ENCODE measurements at regions not wholly inside any gene's neighbourhood (a gene's known extent, or its start where the extent isn't known, plus 50 kb on each side); places are given as distances from the start of the nearest gene placed in this dataset.

GRCh38 chr9:69955536-69956355 lies 87.9 kb upstream of the MAMDC2 start:
- in situ Hi-C loops (cut with MboI; ENCODE audit: low pct_unique_long_range_greater_than_20kb, low sequenced_read_pairs) = no loop called here
- no peak for DNase-seq

- in situ Hi-C loops (cut with MboI; ENCODE audit: low pct_unique_long_range_greater_than_20kb, low sequenced_read_pairs) = no loop called here
Measured at GRCh38 chr9:69961843-69962242, 81.8 kb upstream of the MAMDC2 start.

GRCh38 chr9:69963803-69964202 lies 79.8 kb upstream of the MAMDC2 start:
- DNase-seq = no peak
- in situ Hi-C loops (cut with MboI; ENCODE audit: low pct_unique_long_range_greater_than_20kb, low sequenced_read_pairs) = no loop called here

More at GRCh38 chr9:69961843-69962242, 81.8 kb upstream of the MAMDC2 start:
- DNase-seq = no peak

GRCh38 chr9:69964446-69964845 lies 79.2 kb upstream of the MAMDC2 start:
- no peak for DNase-seq
- in situ Hi-C loops (cut with MboI; ENCODE audit: low pct_unique_long_range_greater_than_20kb, low sequenced_read_pairs) = no loop called here

- no peak for DNase-seq
- in situ Hi-C loops (cut with MboI; ENCODE audit: low pct_unique_long_range_greater_than_20kb, low sequenced_read_pairs) = no loop called here
Measured at GRCh38 chr9:69965416-69966145, 78.1 kb upstream of the MAMDC2 start.

GRCh38 chr9:69967344-69967743 lies 76.3 kb upstream of the MAMDC2 start:
- in situ Hi-C loops (cut with MboI; ENCODE audit: low pct_unique_long_range_greater_than_20kb, low sequenced_read_pairs) = no loop called here
- DNase-seq = no peak

GRCh38 chr9:69970001-69970533 lies 73.6 kb upstream of the MAMDC2 start:
- DNase-seq = no peak
- in situ Hi-C loops (cut with MboI; ENCODE audit: low pct_unique_long_range_greater_than_20kb, low sequenced_read_pairs) = no loop called here

GRCh38 chr9:69971643-69972449 lies 71.8 kb upstream of the MAMDC2 start:
- in situ Hi-C loops (cut with MboI; ENCODE audit: low pct_unique_long_range_greater_than_20kb, low sequenced_read_pairs) = no loop called here
- DNase-seq = peak; percentile 49

GRCh38 chr9:69975681-69976080 lies 68.0 kb upstream of the MAMDC2 start:
- no peak for DNase-seq
- in situ Hi-C loops (cut with MboI; ENCODE audit: low pct_unique_long_range_greater_than_20kb, low sequenced_read_pairs) = loop anchor here (25.0 kb wide), 1 partner anchor 637 kb away; no protein-coding TSS in a partner anchor

- DNase-seq = no peak
- in situ Hi-C loops (cut with MboI; ENCODE audit: low pct_unique_long_range_greater_than_20kb, low sequenced_read_pairs) = loop anchor here (25.0 kb wide), 1 partner anchor 636 kb away; no protein-coding TSS in a partner anchor
Measured at GRCh38 chr9:69976152-69976551, 67.5 kb upstream of the MAMDC2 start.

- DNase-seq = no peak
- in situ Hi-C loops (cut with MboI; ENCODE audit: low pct_unique_long_range_greater_than_20kb, low sequenced_read_pairs) = loop anchor here (25.0 kb wide), 1 partner anchor 632 kb away; no protein-coding TSS in a partner anchor
Measured at GRCh38 chr9:69980041-69980440, 63.6 kb upstream of the MAMDC2 start.

GRCh38 chr9:69980591-69980990 lies 63.1 kb upstream of the MAMDC2 start:
- in situ Hi-C loops (cut with MboI; ENCODE audit: low pct_unique_long_range_greater_than_20kb, low sequenced_read_pairs) = loop anchor here (25.0 kb wide), 1 partner anchor 632 kb away; no protein-coding TSS in a partner anchor
- DNase-seq = no peak

- in situ Hi-C loops (cut with MboI; ENCODE audit: low pct_unique_long_range_greater_than_20kb, low sequenced_read_pairs) = loop anchor here (25.0 kb wide), 1 partner anchor 630 kb away; no protein-coding TSS in a partner anchor
- no peak for DNase-seq
Measured at GRCh38 chr9:69981686-69982445, 61.8 kb upstream of the MAMDC2 start.

- DNase-seq = no peak
- in situ Hi-C loops (cut with MboI; ENCODE audit: low pct_unique_long_range_greater_than_20kb, low sequenced_read_pairs) = loop anchor here (25.0 kb wide), 1 partner anchor 627 kb away; no protein-coding TSS in a partner anchor
Measured at GRCh38 chr9:69984831-69985230, 58.8 kb upstream of the MAMDC2 start.

- no peak for DNase-seq
- in situ Hi-C loops (cut with MboI; ENCODE audit: low pct_unique_long_range_greater_than_20kb, low sequenced_read_pairs) = loop anchor here (25.0 kb wide), 1 partner anchor 626 kb away; no protein-coding TSS in a partner anchor
Measured at GRCh38 chr9:69985971-69986370, 57.7 kb upstream of the MAMDC2 start.

GRCh38 chr9:69986970-69987369 lies 56.7 kb upstream of the MAMDC2 start:
- in situ Hi-C loops (cut with MboI; ENCODE audit: low pct_unique_long_range_greater_than_20kb, low sequenced_read_pairs) = loop anchor here (25.0 kb wide), 1 partner anchor 625 kb away; no protein-coding TSS in a partner anchor
- no peak for DNase-seq

GRCh38 chr9:69987457-69987856 lies 56.2 kb upstream of the MAMDC2 start:
- in situ Hi-C loops (cut with MboI; ENCODE audit: low pct_unique_long_range_greater_than_20kb, low sequenced_read_pairs) = loop anchor here (25.0 kb wide), 1 partner anchor 625 kb away; no protein-coding TSS in a partner anchor
- no peak for DNase-seq

- in situ Hi-C loops (cut with MboI; ENCODE audit: low pct_unique_long_range_greater_than_20kb, low sequenced_read_pairs) = loop anchor here (25.0 kb wide), 1 partner anchor 619 kb away; no protein-coding TSS in a partner anchor
Measured at GRCh38 chr9:69993110-69993509, 50.5 kb upstream of the MAMDC2 start.

More at GRCh38 chr9:69993110-69993509, 50.5 kb upstream of the MAMDC2 start:
- no peak for DNase-seq
